SU-DHL-6 (cell line): ENCODE measurements at regions not wholly inside any gene's neighbourhood (a gene's known extent, or its start where the extent isn't known, plus 50 kb on each side); places are given as distances from the start of the nearest gene placed in this dataset.

Experiments
- CTCF ChIP-seq: fragments of 200-600 bp; sonication (generic); IDR thresholded peaks from one replicate; pipeline ENCODE4 v1.5.1; 2017; ENCODE audit warnings: antibody characterized with exemption, mild to moderate bottlenecking, low read length, moderate library complexity; ENCODE audit not compliant: insufficient read depth, poor library complexity, severe bottlenecking
- EZH2phosphoT487 ChIP-seq: fragments of 200-600 bp; sonication (generic), shearing (Covaris generic); conservative IDR thresholded peaks from 2 replicates; pipeline ENCODE4 v1.6.1; 2018; ENCODE audit warnings: mild to moderate bottlenecking, antibody characterized with exemption, low read length, moderate library complexity, mixed read lengths

DNA sequence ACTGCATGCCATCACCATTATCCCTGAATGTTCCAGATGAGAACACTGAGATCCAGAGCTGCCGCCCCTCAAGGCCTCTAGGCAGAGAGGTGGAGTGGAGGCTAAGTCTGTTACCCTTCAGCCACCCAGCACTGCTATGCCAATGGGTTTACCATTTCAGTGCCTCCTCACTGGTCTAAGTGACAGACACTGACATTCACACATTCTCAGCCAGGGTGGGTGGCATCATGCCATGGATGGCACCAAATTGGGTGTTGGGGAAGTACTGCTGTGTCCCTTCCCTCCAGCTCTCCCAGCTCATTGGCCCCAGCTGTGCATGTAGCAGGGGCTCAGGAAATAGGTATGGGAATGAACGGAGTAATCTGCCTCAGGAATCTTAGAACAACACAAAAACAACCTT is 96.8 kb upstream of the PLET1 start:
- TF ChIP-seq CTCF (no peak), EZH2phosphoT487 (no peak)
